ENCODE measurements at regions not wholly inside any gene's neighbourhood (a gene's known extent, or its start where the extent isn't known, plus 50 kb on each side); places are given as distances from the start of the nearest gene placed in this dataset.

- no peak for TF ChIP-seq POLR2A (IDR thresholded peaks at IDR 0.05; ENCODE audit: low read length)
- no peak for TF ChIP-seq GATA1 (IDR thresholded peaks at IDR 0.05; ENCODE audit: low read depth, low read length)
Measured at GRCh38 chr9:28922891-28923290, 1349.6 kb upstream of the C9orf72 start.

Data from erythroblast (primary cell).